ENCODE measurements at regions not wholly inside any gene's neighbourhood (a gene's known extent, or its start where the extent isn't known, plus 50 kb on each side); places are given as distances from the start of the nearest gene placed in this dataset.

DNA sequence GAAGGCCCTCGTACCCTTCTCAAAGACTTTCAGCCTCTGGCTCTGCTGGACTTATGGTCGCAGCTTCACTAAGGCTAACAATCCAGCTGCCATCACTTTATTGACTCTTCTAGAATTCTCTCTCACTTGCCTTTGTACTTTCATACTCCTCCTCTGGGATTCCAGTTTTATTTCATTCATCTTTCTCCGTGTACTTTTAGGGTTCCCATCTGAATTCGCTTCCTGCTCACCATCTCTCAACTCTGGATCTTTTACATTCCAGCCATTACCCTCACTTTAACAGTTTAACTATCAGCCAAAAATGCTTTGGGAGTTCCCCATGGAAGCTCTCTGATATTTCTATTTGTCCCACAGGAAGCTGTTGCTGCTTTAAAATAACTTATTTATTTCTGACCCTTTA is 149.3 kb upstream of the KL start:
- H3K9me3 ChIP-seq, result peaks cover 0 to 22% (median 2%) of the 10 kb centered on the region in 12 donors
- ATAC-seq, result no peak
- TF ChIP-seq, protein P1, sequence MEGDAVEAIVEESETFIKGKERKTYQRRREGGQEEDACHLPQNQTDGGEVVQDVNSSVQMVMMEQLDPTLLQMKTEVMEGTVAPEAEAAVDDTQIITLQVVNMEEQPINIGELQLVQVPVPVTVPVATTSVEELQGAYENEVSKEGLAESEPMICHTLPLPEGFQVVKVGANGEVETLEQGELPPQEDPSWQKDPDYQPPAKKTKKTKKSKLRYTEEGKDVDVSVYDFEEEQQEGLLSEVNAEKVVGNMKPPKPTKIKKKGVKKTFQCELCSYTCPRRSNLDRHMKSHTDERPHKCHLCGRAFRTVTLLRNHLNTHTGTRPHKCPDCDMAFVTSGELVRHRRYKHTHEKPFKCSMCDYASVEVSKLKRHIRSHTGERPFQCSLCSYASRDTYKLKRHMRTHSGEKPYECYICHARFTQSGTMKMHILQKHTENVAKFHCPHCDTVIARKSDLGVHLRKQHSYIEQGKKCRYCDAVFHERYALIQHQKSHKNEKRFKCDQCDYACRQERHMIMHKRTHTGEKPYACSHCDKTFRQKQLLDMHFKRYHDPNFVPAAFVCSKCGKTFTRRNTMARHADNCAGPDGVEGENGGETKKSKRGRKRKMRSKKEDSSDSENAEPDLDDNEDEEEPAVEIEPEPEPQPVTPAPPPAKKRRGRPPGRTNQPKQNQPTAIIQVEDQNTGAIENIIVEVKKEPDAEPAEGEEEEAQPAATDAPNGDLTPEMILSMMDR (IDR thresholded peaks at IDR 0.05), result no peak
- TF ChIP-seq POLR2A (IDR thresholded peaks at IDR 0.05), result no peak
- H3K27ac ChIP-seq, result no peak overlapping the region
- 70 to 77% (median 76%) methylated on average over 4 of the region's 4 CpGs for WGBS, 4 donors
- no peaks in the 10 kb centered on the region for H3K36me3 ChIP-seq
- no peaks in the 10 kb centered on the region for H3K4me1 ChIP-seq
- no peaks in the 10 kb centered on the region for H3K27me3 ChIP-seq
- DNase-seq, result no peak
- H3K4me3 ChIP-seq, result no peak overlapping the region
- intact Hi-C loops (cut with DNase I), result no loop called here

DNA sequence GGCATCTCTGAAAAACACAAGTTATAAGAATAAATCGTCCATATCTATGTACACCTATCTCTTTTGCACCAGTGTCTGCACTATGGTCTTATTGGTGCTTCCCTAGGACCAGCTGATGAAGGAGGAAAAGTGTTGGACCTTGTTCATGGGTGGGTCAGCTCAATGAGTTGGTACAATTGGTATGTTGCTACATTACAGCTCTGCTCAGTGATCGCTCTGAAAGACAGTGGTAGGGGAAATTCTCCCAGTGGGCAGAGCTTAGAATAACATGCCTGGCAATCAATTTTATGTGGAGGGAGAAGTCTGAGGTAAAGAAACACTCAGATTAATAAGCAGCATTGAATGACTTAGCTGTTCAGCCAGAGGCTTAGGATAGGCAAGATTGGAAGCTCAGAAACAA is 138.7 kb upstream of the KL start:
- H3K36me3 ChIP-seq, result no peaks in the 10 kb centered on the region
- ATAC-seq, result no peak
- WGBS, 4 donors, result 75 to 91% (median 83%) methylated on average over 2 of the region's 2 CpGs
- no peaks in the 10 kb centered on the region for H3K9me3 ChIP-seq
- H3K27ac ChIP-seq, result no peak overlapping the region
- H3K4me1 ChIP-seq, result peaks cover 0 to 9% (median 0%) of the 10 kb centered on the region in 12 donors
- TF ChIP-seq, protein P1 (IDR thresholded peaks at IDR 0.05), result no peak
- no peak for TF ChIP-seq POLR2A (IDR thresholded peaks at IDR 0.05)
- intact Hi-C loops (cut with DNase I), result no loop called here
- no peak overlapping the region for H3K4me3 ChIP-seq
- DNase-seq, result no peak
- no peaks in the 10 kb centered on the region for H3K27me3 ChIP-seq

DNA sequence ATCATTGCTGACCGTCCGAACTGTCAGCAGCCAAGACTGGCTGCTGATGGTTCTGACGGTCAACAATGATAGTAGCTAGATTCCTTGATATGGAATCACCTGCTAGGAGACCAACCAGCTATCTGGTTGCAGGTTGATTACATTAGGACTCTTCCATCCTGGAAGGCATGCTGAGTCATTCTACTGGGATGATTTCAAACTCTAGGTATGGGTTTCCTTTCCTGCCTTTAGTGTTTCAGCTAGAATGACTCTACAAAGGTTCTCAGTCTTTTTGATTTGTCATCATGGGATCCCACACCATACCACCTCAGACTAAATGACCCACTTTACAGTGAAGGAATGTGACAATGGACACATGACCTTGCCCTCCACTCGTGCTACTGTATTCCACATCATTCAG is 138.1 kb upstream of the KL start:
- DNase-seq (no peak), ATAC-seq (no peak)
- H3K4me1 ChIP-seq, result peaks cover 0 to 9% (median 0%) of the 10 kb centered on the region in 12 donors
- H3K9me3 ChIP-seq, result no peaks in the 10 kb centered on the region
- TF ChIP-seq, protein P1 (IDR thresholded peaks at IDR 0.05), result no peak
- no peak for TF ChIP-seq POLR2A (IDR thresholded peaks at IDR 0.05)
- H3K4me3 ChIP-seq, result no peak overlapping the region
- intact Hi-C loops (cut with DNase I), result no loop called here
- 77 to 86% (median 82%) methylated on average over 4 of the region's 4 CpGs for WGBS, 4 donors
- H3K27ac ChIP-seq, result no peak overlapping the region
- H3K27me3 ChIP-seq, result no peaks in the 10 kb centered on the region
- H3K36me3 ChIP-seq, result no peaks in the 10 kb centered on the region

GRCh38 chr13:32880636-32881035 is 135.6 kb upstream of the KL start:
- 93 to 97% (median 95%) methylated on average over 3 of the region's 3 CpGs for WGBS, 4 donors
- H3K9me3 ChIP-seq, result no peaks in the 10 kb centered on the region
- no peak for DNase-seq
- no peak for ATAC-seq
- peak overlapping the region in 1 of 12 donors; percentile 28 for H3K27ac ChIP-seq
- H3K27me3 ChIP-seq, result no peaks in the 10 kb centered on the region
- no peak overlapping the region for H3K4me3 ChIP-seq
- TF ChIP-seq, protein P1 (IDR thresholded peaks at IDR 0.05), result no peak
- TF ChIP-seq POLR2A (IDR thresholded peaks at IDR 0.05), result no peak
- no peaks in the 10 kb centered on the region for H3K36me3 ChIP-seq
- peaks cover 0 to 13% (median 0%) of the 10 kb centered on the region in 12 donors for H3K4me1 ChIP-seq
- intact Hi-C loops (cut with DNase I), result no loop called here

Data from heart left ventricle (tissue), 16 donors.